ENCODE measurements at regions not wholly inside any gene's neighbourhood (a gene's known extent, or its start where the extent isn't known, plus 50 kb on each side); places are given as distances from the start of the nearest gene placed in this dataset.

DNA sequence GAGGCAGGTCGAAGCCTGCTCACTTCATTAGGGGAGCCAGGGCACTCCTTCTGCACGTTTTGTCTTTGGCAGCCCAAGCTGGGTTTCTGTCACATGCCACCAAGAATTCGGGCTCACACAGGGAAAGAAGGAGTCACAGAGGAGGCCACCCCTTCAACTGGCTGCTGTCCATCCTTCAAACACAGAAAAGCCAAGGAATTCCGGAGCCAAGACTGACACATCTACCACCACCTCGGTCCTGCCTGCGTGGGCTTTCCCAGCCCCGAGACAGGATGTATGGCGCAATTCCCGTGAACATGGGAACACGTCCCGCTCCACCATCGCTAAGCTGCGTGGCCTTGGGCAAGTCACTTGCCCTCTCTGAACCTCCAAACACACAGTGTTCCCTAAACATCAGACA lies 70.4 kb downstream of the NCOR2 start:
- no peak overlapping the region for H3K4me3 ChIP-seq (ENCODE audit: insufficient read length, low read depth)
- TF ChIP-seq ZNF274 (IDR thresholded peaks at IDR 0.05; ENCODE audit: low read depth, low read length) (no peak), YY1 (IDR thresholded peaks at IDR 0.05; ENCODE audit: insufficient read depth, insufficient read length) (no peak), SUZ12 (IDR thresholded peaks at IDR 0.05; ENCODE audit: extremely low read depth, insufficient read depth, insufficient read length) (no peak)
- DNase-seq (ENCODE audit: low read depth, low spot score), result no peak
- peaks cover 38% of the 10 kb centered on the region for H3K36me3 ChIP-seq (ENCODE audit: insufficient read depth, insufficient read length, low read length)
- no peaks in the 10 kb centered on the region for H3K27me3 ChIP-seq (ENCODE audit: insufficient read depth, insufficient read length)
- H3K4me1 ChIP-seq (ENCODE audit: insufficient read depth, insufficient read length), result peaks cover 50% of the 10 kb centered on the region
- no peak overlapping the region for H3K9ac ChIP-seq (ENCODE audit: insufficient read length, low read depth)
- H3K9me3 ChIP-seq (ENCODE audit: insufficient read depth, low read length), result no peaks in the 10 kb centered on the region

DNA sequence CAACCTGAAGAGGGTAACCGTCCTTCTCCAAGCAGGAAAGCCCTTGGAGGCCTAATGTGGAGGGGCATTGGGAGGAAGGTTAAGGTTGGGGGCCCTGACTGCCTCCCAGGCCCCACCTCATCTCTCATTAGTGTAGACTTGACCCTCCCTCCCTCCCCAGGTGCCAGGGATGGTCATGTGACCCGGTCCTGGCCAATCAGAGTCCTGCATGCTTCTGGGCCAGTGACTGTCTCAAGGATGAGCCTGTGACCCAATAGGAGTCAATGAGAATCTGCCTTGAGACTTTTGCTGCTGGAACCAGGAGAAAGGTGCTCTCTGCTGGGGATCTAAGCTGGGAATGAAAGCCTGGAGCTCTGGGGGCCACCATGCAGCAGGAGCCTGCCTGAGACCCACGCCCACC lies 70.8 kb downstream of the NCOR2 start:
- Histone ChIP-seq H3K4me3 (ENCODE audit: insufficient read length, low read depth) (no peak overlapping the region), H3K9ac (ENCODE audit: insufficient read length, low read depth) (no peak overlapping the region), H3K9me3 (ENCODE audit: insufficient read depth, low read length) (no peaks in the 10 kb centered on the region), H3K36me3 (ENCODE audit: insufficient read depth, insufficient read length, low read length) (peaks cover 43% of the 10 kb centered on the region), H3K27me3 (ENCODE audit: insufficient read depth, insufficient read length) (no peaks in the 10 kb centered on the region), H3K4me1 (ENCODE audit: insufficient read depth, insufficient read length) (peaks cover 48% of the 10 kb centered on the region)
- DNase-seq (ENCODE audit: low read depth, low spot score), result no peak
- TF ChIP-seq YY1 (IDR thresholded peaks at IDR 0.05; ENCODE audit: insufficient read depth, insufficient read length), result no peak
- TF ChIP-seq ZNF274 (IDR thresholded peaks at IDR 0.05; ENCODE audit: low read depth, low read length), result no peak
- no peak for TF ChIP-seq SUZ12 (IDR thresholded peaks at IDR 0.05; ENCODE audit: extremely low read depth, insufficient read depth, insufficient read length)

GRCh38 chr12:124495194-124495983 lies 72.0 kb downstream of the NCOR2 start:
- TF ChIP-seq ZNF274 (IDR thresholded peaks at IDR 0.05; ENCODE audit: low read depth, low read length) (no peak), SUZ12 (IDR thresholded peaks at IDR 0.05; ENCODE audit: extremely low read depth, insufficient read depth, insufficient read length) (no peak), YY1 (IDR thresholded peaks at IDR 0.05; ENCODE audit: insufficient read depth, insufficient read length) (no peak)

DNA sequence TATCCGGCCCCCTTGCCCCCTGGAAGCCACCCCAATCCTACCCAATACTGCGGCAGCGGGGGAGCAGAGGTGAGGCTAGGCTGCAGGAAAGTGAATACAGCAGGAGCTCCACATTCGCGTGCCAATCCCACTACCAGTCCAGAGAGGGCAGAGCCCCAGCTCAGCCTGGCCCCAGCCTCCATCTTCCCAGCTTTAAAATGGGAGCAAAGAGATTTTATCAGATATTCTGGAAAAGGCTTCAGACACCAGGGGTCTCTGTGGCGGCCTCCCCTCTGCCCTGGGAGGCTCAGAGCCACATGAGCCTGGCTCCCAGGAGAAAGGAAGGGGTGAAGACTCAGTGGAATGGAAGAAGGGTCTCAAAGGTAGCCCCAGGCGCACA lies 72.7 kb downstream of the NCOR2 start:
- Histone ChIP-seq H3K4me3 (ENCODE audit: insufficient read length, low read depth) (no peak overlapping the region), H3K9ac (ENCODE audit: insufficient read length, low read depth) (no peak overlapping the region), H3K27me3 (ENCODE audit: insufficient read depth, insufficient read length) (no peaks in the 10 kb centered on the region), H3K36me3 (ENCODE audit: insufficient read depth, insufficient read length, low read length) (peaks cover 60% of the 10 kb centered on the region), H3K9me3 (ENCODE audit: insufficient read depth, low read length) (no peaks in the 10 kb centered on the region), H3K4me1 (ENCODE audit: insufficient read depth, insufficient read length) (peaks cover 41% of the 10 kb centered on the region)
- no peak for TF ChIP-seq ZNF274 (IDR thresholded peaks at IDR 0.05; ENCODE audit: low read depth, low read length)
- no peak for TF ChIP-seq YY1 (IDR thresholded peaks at IDR 0.05; ENCODE audit: insufficient read depth, insufficient read length)
- TF ChIP-seq SUZ12 (IDR thresholded peaks at IDR 0.05; ENCODE audit: extremely low read depth, insufficient read depth, insufficient read length), result no peak
- DNase-seq (ENCODE audit: low read depth, low spot score), result no peak

More at GRCh38 chr12:124495194-124495983, 72.0 kb downstream of the NCOR2 start:
- H3K27me3 ChIP-seq (ENCODE audit: insufficient read depth, insufficient read length), result no peaks in the 10 kb centered on the region
- no peak for DNase-seq (ENCODE audit: low read depth, low spot score)
- peaks cover 55% of the 10 kb centered on the region for H3K36me3 ChIP-seq (ENCODE audit: insufficient read depth, insufficient read length, low read length)
- H3K4me3 ChIP-seq (ENCODE audit: insufficient read length, low read depth), result no peak overlapping the region
- peaks cover 44% of the 10 kb centered on the region for H3K4me1 ChIP-seq (ENCODE audit: insufficient read depth, insufficient read length)
- H3K9ac ChIP-seq (ENCODE audit: insufficient read length, low read depth), result no peak overlapping the region
- no peaks in the 10 kb centered on the region for H3K9me3 ChIP-seq (ENCODE audit: insufficient read depth, low read length)

DNA sequence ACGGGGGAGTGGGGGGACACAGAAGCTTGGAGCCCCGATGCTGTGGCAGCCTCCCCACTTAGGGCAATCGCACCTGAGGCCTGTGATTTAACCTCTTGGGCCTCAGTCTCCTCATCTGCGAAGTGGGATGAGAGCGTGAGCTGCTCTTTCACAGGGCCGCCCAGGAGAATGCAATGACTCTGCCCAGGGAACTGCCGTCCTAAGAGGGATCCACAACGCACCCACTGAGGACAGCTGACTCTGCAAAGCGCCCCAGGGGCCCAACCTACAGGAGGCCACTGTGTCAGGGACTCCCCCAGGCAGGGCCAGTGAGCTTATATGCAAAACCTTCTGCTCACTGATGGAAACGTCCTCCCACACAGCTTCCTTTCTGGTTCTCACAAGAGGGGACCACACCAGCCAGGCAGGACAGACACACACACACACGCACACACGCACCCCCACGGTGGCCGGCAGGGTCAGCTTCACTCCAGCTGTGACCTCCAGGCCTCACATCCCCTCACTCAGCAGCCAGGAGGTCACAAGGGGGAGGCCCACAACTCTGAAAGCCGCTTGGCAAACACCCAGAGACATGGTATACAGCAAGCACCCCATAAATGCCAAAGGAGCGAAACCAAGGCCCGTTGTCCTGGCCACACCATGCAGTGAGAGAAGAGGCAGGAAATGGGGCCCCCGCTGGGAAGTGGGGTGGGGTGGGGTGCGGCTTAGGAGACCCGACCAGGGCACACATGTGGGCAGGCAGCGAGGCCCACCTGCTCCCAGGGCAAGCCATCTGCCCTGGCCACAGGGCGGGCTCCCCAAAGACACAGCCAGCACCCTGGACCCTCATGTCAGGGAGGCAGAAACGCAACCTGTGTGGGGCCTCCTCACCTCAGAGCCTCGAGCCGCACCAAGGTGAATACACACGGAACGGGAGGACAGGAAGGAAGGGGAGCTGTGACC lies 73.3 kb downstream of the NCOR2 start:
- TF ChIP-seq YY1 (IDR thresholded peaks at IDR 0.05; ENCODE audit: insufficient read depth, insufficient read length) (no peak), SUZ12 (IDR thresholded peaks at IDR 0.05; ENCODE audit: extremely low read depth, insufficient read depth, insufficient read length) (no peak), ZNF274 (IDR thresholded peaks at IDR 0.05; ENCODE audit: low read depth, low read length) (no peak)
- no peaks in the 10 kb centered on the region for H3K27me3 ChIP-seq (ENCODE audit: insufficient read depth, insufficient read length)
- no peak for DNase-seq (ENCODE audit: low read depth, low spot score)
- peaks cover 66% of the 10 kb centered on the region for H3K36me3 ChIP-seq (ENCODE audit: insufficient read depth, insufficient read length, low read length)
- H3K9ac ChIP-seq (ENCODE audit: insufficient read length, low read depth), result no peak overlapping the region
- H3K4me3 ChIP-seq (ENCODE audit: insufficient read length, low read depth), result no peak overlapping the region
- H3K9me3 ChIP-seq (ENCODE audit: insufficient read depth, low read length), result no peaks in the 10 kb centered on the region
- peaks cover 39% of the 10 kb centered on the region for H3K4me1 ChIP-seq (ENCODE audit: insufficient read depth, insufficient read length)

DNA sequence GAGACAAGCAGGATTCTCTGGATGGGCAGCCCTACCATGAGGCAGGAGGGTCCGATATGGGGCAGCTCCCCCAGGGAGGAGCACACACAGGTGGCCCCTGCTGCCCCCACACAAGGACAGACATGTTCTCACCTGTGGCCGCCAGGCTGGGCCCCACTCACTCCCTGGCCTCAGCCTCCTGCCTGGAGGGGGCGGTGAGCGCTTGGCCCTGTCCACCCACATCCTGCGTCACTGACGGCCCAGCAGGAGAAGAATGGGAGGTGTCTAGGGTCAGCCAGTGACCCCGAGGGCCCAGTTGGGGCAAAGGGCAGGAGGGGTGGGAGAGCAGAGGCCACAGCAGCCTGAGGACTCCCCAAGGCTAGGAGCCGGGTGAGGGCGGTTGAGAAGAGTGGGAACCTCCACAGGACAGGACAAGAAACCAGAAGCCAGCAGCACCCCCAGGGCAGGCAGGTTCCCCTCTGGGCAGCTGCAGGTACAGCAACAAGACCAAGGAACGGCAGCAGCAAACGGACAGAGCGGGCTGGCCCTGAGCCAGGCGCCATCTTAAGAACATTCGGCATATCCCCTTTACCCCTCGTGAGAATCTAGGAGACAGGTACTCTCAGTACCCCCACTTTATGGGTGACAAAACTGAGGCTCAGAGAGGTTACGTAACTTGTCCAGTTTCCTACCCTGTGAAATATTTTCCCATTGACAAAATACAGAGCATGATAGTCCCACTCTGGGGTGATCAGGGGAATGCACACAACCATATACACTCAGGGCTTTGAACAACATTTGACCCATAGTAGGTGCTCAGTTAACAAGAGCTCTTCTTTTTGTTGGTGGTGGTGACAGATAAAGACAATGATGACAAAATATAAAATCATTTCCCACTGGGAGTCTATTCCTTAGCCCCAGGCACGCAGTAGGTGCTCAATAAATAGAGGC lies 74.3 kb downstream of the NCOR2 start:
- no peak for DNase-seq (ENCODE audit: low read depth, low spot score)
- Histone ChIP-seq H3K4me1 (ENCODE audit: insufficient read depth, insufficient read length) (peaks cover 41% of the 10 kb centered on the region), H3K27me3 (ENCODE audit: insufficient read depth, insufficient read length) (no peaks in the 10 kb centered on the region), H3K4me3 (ENCODE audit: insufficient read length, low read depth) (no peak overlapping the region), H3K9me3 (ENCODE audit: insufficient read depth, low read length) (no peaks in the 10 kb centered on the region), H3K36me3 (ENCODE audit: insufficient read depth, insufficient read length, low read length) (peaks cover 72% of the 10 kb centered on the region), H3K9ac (ENCODE audit: insufficient read length, low read depth) (no peak overlapping the region)
- TF ChIP-seq SUZ12 (IDR thresholded peaks at IDR 0.05; ENCODE audit: extremely low read depth, insufficient read depth, insufficient read length), result no peak
- no peak for TF ChIP-seq ZNF274 (IDR thresholded peaks at IDR 0.05; ENCODE audit: low read depth, low read length)
- no peak for TF ChIP-seq YY1 (IDR thresholded peaks at IDR 0.05; ENCODE audit: insufficient read depth, insufficient read length)
